ENCODE measurements at regions not wholly inside any gene's neighbourhood (a gene's known extent, or its start where the extent isn't known, plus 50 kb on each side); places are given as distances from the start of the nearest gene placed in this dataset.
"Not testable (repeated sequence)": the region's sequence is repeated elsewhere in the genome, so short reads cannot be mapped to it uniquely, and the experiment has no call there.

DNA sequence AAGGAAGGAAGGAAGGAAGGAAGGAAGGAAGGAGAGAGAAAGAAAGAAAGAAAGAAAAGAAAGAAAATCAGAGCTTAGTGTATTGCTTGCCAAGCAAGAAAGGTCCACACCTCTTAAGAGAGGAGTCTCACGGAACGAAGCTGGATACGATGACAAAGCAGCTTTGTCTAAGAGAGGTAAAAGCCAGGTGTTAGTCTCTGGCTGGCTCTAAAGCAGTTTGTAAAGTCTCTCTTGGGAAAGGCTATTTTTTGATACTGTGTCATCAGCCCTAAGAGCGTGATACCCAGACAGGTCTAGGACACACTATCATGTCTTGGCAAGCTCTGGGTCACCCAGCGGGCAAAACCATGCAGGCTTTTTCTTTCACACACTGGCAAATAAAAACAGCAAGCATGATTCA, 297.5 kb upstream of the NBPF12 start:
- not testable (repeated sequence) for TF ChIP-seq EP300 (IDR thresholded peaks at IDR 0.05)
- TF ChIP-seq, protein P1, sequence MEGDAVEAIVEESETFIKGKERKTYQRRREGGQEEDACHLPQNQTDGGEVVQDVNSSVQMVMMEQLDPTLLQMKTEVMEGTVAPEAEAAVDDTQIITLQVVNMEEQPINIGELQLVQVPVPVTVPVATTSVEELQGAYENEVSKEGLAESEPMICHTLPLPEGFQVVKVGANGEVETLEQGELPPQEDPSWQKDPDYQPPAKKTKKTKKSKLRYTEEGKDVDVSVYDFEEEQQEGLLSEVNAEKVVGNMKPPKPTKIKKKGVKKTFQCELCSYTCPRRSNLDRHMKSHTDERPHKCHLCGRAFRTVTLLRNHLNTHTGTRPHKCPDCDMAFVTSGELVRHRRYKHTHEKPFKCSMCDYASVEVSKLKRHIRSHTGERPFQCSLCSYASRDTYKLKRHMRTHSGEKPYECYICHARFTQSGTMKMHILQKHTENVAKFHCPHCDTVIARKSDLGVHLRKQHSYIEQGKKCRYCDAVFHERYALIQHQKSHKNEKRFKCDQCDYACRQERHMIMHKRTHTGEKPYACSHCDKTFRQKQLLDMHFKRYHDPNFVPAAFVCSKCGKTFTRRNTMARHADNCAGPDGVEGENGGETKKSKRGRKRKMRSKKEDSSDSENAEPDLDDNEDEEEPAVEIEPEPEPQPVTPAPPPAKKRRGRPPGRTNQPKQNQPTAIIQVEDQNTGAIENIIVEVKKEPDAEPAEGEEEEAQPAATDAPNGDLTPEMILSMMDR (IDR thresholded peaks at IDR 0.05): not testable (repeated sequence)

Data from upper lobe of left lung (tissue), 4 donors.